ENCODE measurements at regions not wholly inside any gene's neighbourhood (a gene's known extent, or its start where the extent isn't known, plus 50 kb on each side); places are given as distances from the start of the nearest gene placed in this dataset.

DNA sequence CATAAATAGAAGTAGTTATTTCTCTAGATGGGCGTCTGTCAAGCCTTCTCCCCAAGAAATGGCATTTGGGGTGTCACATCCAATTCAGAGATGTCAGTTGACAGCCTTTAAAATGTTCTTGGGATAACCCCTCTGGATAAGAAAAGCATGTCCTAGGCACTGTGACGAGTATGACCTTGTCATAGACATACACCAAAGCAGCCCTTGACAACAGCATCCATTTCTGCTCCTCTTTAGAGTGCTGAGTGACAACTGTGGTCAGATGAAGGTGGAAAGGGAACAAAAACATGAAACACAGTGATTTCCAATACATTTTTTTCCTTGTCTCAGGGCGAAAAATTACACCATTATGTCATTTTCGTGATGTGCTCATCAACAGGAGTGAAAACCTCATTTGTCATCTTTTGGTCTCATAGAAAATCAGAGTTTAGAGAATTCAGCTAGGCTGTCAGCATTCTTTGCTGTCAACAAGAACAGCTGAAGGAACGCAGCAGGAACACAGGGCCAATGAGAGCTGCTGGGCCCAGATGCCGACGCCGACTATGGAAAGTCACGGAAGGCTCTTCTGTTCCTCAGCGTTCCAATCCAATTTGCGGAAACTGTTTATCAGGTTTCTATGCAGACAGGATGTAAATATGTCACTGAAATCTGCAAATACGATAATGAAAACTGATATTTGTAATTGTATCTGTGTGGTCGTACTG is 193.2 kb downstream of the ICOS start:
- TF ChIP-seq POLR2AphosphoS5 (IDR thresholded peaks at IDR 0.05; ENCODE audit: borderline replicate concordance, low read depth, low read length) (no peak), EZH2 (IDR thresholded peaks at IDR 0.05) (no peak)
